Fibroblast of skin of right biceps (primary cell): ENCODE measurements at regions not wholly inside any gene's neighbourhood (a gene's known extent, or its start where the extent isn't known, plus 50 kb on each side); places are given as distances from the start of the nearest gene placed in this dataset.

ENCODE experiments used
- DNase-seq: peaks from one replicate; pipeline ENCODE4 v3.0.0-alpha.2; 2013

- no peak for DNase-seq
Observed at GRCh38 chr7:18370633-18371032, 124.9 kb upstream of the HDAC9 start.

- no peak for DNase-seq
Observed at GRCh38 chr7:18378989-18379605, 116.5 kb upstream of the HDAC9 start.

GRCh38 chr7:18384491-18385143 is 110.9 kb upstream of the HDAC9 start:
- DNase-seq, result no peak

- no peak for DNase-seq
Observed at GRCh38 chr7:18386607-18387006, 108.9 kb upstream of the HDAC9 start.

- no peak for DNase-seq
Observed at GRCh38 chr7:18387191-18387735, 108.3 kb upstream of the HDAC9 start.

GRCh38 chr7:18390535-18390907 is 105.0 kb upstream of the HDAC9 start:
- DNase-seq, result no peak

- DNase-seq, result no peak
Observed at GRCh38 chr7:18393465-18394118, 102.0 kb upstream of the HDAC9 start.

- no peak for DNase-seq
Observed at GRCh38 chr7:18395868-18396267, 99.7 kb upstream of the HDAC9 start.

GRCh38 chr7:18396953-18397352 is 98.6 kb upstream of the HDAC9 start:
- DNase-seq, result no peak

GRCh38 chr7:18399436-18400235 is 95.9 kb upstream of the HDAC9 start:
- DNase-seq, result peak; percentile 35

- no peak for DNase-seq
Observed at GRCh38 chr7:18400275-18400674, 95.3 kb upstream of the HDAC9 start.

- no peak for DNase-seq
Observed at GRCh38 chr7:18400726-18401125, 94.8 kb upstream of the HDAC9 start.

- DNase-seq, result no peak
Observed at GRCh38 chr7:18401757-18402156, 93.8 kb upstream of the HDAC9 start.

GRCh38 chr7:18402488-18403183 is 92.9 kb upstream of the HDAC9 start:
- peak; percentile 76 for DNase-seq

GRCh38 chr7:18405726-18406125 is 89.8 kb upstream of the HDAC9 start:
- no peak for DNase-seq

- no peak for DNase-seq
Observed at GRCh38 chr7:18407385-18407784, 88.2 kb upstream of the HDAC9 start.

GRCh38 chr7:18408461-18408860 is 87.1 kb upstream of the HDAC9 start:
- peak; percentile 95 for DNase-seq

- DNase-seq, result no peak
Observed at GRCh38 chr7:18408868-18409267, 86.7 kb upstream of the HDAC9 start.

- DNase-seq, result no peak
Observed at GRCh38 chr7:18413447-18413846, 82.1 kb upstream of the HDAC9 start.

- no peak for DNase-seq
Observed at GRCh38 chr7:18414885-18415284, 80.7 kb upstream of the HDAC9 start.

GRCh38 chr7:18416988-18417387 is 78.6 kb upstream of the HDAC9 start:
- no peak for DNase-seq

GRCh38 chr7:18419456-18419855 is 76.1 kb upstream of the HDAC9 start:
- DNase-seq, result peak; percentile 48

- no peak for DNase-seq
Observed at GRCh38 chr7:18420108-18420507, 75.4 kb upstream of the HDAC9 start.
